Fibroblast of pulmonary artery (primary cell): ENCODE measurements at regions not wholly inside any gene's neighbourhood (a gene's known extent, or its start where the extent isn't known, plus 50 kb on each side); places are given as distances from the start of the nearest gene placed in this dataset.

Experiments
- DNase-seq: peaks from one replicate; pipeline ENCODE4 v3.0.0-alpha.2; 2010; ENCODE audit warnings: low read depth
- H3K4me3 ChIP-seq: replicated peaks from 2 replicates; pipeline ENCODE4 v1.5.1; 2011; ENCODE audit warnings: low read depth, mild to moderate bottlenecking, control low read depth, low read length, moderate library complexity
- CTCF ChIP-seq: IDR thresholded peaks from 2 replicates; pipeline ENCODE4 v1.5.1; 2011; ENCODE audit warnings: mild to moderate bottlenecking, control low read depth, low read length, inconsistent platforms; ENCODE audit errors: missing control alignments

- TF ChIP-seq CTCF = no peak
- H3K4me3 ChIP-seq = no peak overlapping the region
- DNase-seq = no peak
These were observed 89.3 kb upstream of the NAP1L1 start for GRCh38 chr12:76173756-76174155.

DNA sequence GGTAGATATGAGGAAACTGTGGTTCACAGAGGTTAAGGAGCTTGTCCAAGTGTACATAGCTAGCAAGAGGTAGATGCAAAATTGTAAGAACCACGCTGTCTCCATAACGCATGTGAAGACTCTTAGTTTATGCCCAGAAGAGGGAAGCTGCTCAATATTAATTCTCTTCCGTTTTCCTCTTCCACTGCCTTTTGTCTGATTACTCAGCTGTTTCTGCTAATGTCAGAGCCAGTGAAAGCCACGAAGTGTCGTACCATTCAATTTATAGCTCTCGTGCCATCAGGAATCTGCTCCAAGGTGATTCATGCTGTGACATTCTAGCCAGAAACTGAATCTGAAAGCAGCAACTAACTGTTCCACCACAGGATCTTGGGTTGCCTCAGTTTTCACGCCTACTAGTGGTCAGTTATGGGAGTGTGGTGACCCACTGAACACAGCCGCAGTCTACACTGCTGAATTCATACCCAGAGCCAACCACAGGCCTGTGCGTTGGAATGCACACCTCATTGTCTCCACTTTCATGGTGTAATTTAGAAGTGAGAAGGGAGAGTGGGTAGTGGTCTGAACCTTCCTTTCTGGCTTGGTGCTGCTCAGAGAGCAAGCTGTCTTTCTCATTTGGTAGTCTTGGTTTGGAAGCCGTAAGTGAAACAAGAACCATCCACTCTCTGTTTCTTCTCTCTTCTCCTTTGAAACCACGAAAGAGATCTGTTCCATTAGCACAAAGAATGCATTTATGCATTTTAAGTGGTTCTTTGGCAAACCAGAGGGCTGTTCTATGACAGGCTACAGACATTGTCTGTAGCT is 74.2 kb upstream of the NAP1L1 start:
- H3K4me3 ChIP-seq = no peak overlapping the region
- peak; percentile 72 for TF ChIP-seq CTCF
- peak; percentile 70 for DNase-seq

- H3K4me3 ChIP-seq = no peak overlapping the region
- TF ChIP-seq CTCF = no peak
- DNase-seq = no peak
These were observed 72.2 kb upstream of the NAP1L1 start for GRCh38 chr12:76156726-76157125.

GRCh38 chr12:76156314-76156713 is 71.8 kb upstream of the NAP1L1 start:
- DNase-seq = no peak
- H3K4me3 ChIP-seq = no peak overlapping the region
- no peak for TF ChIP-seq CTCF

DNA sequence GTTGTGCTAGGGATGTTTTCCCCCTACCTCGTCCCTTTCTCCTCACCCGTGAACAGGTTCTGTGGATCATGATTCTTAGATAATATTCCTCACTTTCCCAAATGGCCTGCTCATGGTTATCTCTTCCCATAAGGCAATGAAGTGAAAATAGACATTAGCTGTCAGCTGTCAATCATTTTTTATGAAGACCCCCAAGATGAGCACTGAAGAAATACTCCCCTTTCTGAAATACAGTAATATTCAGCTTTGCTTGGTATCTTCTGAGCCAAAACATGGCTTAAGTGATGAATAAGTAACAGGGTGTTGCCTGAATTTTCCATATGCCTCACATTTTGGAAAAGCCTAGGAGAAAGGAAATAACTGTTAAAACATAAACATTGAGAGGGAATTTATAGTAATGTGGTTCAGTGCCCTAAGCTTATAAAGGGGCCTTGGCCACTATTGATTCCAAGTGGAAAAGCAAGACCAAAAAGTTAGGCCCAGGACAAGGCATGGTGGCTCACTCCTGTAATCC is 70.7 kb upstream of the NAP1L1 start:
- no peak overlapping the region for H3K4me3 ChIP-seq
- no peak for TF ChIP-seq CTCF
- no peak for DNase-seq

DNA sequence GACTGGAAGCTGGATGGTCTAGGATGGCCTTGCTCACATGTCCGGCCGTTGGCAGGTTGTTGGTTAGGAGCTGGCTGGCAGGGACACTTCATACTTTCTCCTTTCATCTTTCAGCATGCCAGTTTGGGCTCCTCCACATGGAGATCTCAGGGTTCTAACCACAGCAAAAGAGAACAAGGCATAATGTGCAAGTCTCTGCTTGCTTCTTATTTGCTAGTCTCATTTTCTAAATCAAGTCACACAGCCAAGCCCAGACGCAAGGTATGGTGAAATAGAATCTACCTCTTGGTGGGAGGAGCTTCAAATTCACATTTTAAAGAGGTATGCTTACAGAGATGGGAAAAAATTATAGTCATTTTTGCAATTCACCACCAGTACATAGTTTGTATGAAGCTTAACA is 69.1 kb upstream of the NAP1L1 start:
- DNase-seq = no peak

More for the DNA sequence above, 69.1 kb upstream of the NAP1L1 start:
- no peak overlapping the region for H3K4me3 ChIP-seq
- no peak for TF ChIP-seq CTCF
